Psoas muscle (tissue), 7 donors: ENCODE measurements at regions not wholly inside any gene's neighbourhood (a gene's known extent, or its start where the extent isn't known, plus 50 kb on each side); places are given as distances from the start of the nearest gene placed in this dataset.

Experiments
- ATAC-seq, 4 donors: fragments of 200-7000 bp; cut with Tn5 transposase; one replicate each; pipeline ENCODE4 v1.9.1; 2020; ENCODE audit warnings: moderate library complexity in 3 of 4, mild to moderate bottlenecking in 2 of 4
- DNase-seq, 2 donors: peaks; one replicate each; pipeline ENCODE4 v3.0.0-alpha.2; 2020
- H3K27ac ChIP-seq: fragments of 200-600 bp; one replicate; pipeline ENCODE4 v1.8.0; 2022
- H3K27me3 ChIP-seq, 3 donors: fragments of 200-600 bp in 1 of 3; one replicate each; pipeline versions ENCODE4 v1.6.1 to v1.8.0; 2013 to 2022; ENCODE audit warnings: low read length in 2 of 3, mild to moderate bottlenecking in 2 of 3, moderate library complexity in 1 of 3; ENCODE audit not compliant: insufficient read depth in 3 of 3
- H3K36me3 ChIP-seq, 2 donors: fragments of 200-600 bp in 1 of 2; one replicate each; pipeline versions ENCODE4 v1.6.1 to v1.8.0; 2013 to 2022; ENCODE audit warnings: low read depth in 1 of 2, mild to moderate bottlenecking in 1 of 2, moderate library complexity in 1 of 2; ENCODE audit not compliant: insufficient read depth in 1 of 2
- H3K4me1 ChIP-seq: fragments of 200-600 bp; one replicate; pipeline ENCODE4 v1.8.0; 2022
- H3K4me3 ChIP-seq: fragments of 200-600 bp; one replicate; pipeline ENCODE4 v1.8.0; 2022; ENCODE audit warnings: mild to moderate bottlenecking
- H3K9me3 ChIP-seq: fragments of 200-600 bp; one replicate; pipeline ENCODE4 v1.8.0; 2022
- WGBS, 3 donors: extraction: QIAGEN DNeasy Blood & Tissue Kit; methylation state at CpG; one replicate each; pipeline versions ENCODE4 v1.1.6 to v1.1.7; 2013; 5-methylcytosine and 5-hydroxymethylcytosine counted together
- intact Hi-C, 2 donors: fragments of 100-400 bp; cut with DNase I; formaldehyde crosslinking; loops; one replicate each; pipeline versions ENCODE4 v1.11.0 to v1.14.2; 2022
- TF ChIP-seq, protein P1 (sequence below): fragments of 200-600 bp; IDR thresholded peaks from one replicate; pipeline ENCODE4 v1.8.0; 2022; ENCODE audit warnings: antibody characterized with exemption
- donor health status: healthy with polysubstance abuse.
- donor health status: DM: no; HTN: no; CAD: no; lungs with moderate emphysema.
- donor health status: Bipolar disorder and iron deficiency.
- donor health status: healthy.
- donor health status: DM: yes; HTN: yes; CAD: no.
- donor health status: DM: no; HTN: no; CAD: no.
- donor health status: DM: yes; HTN: yes; CAD: no.

- H3K27me3 ChIP-seq = no peaks in the 10 kb centered on the region
- no peak overlapping the region for H3K27ac ChIP-seq
- H3K4me1 ChIP-seq = peaks cover 18% of the 10 kb centered on the region
- intact Hi-C loops = loop anchor here in 1 of 2 donors (10.0 kb wide), 1 partner anchor 63 kb away; no protein-coding TSS in a partner anchor
- H3K4me3 ChIP-seq = peak overlapping the region; percentile 45
- ATAC-seq = peak in 2 of 4 donors; percentile 32 to 47
- no peak for DNase-seq
- H3K9me3 ChIP-seq = no peaks in the 10 kb centered on the region
- H3K36me3 ChIP-seq = no peaks in the 10 kb centered on the region
- WGBS, 3 donors = 61 to 70% (median 70%) methylated on average over 5 of the region's 5 CpGs
- TF ChIP-seq, protein P1, sequence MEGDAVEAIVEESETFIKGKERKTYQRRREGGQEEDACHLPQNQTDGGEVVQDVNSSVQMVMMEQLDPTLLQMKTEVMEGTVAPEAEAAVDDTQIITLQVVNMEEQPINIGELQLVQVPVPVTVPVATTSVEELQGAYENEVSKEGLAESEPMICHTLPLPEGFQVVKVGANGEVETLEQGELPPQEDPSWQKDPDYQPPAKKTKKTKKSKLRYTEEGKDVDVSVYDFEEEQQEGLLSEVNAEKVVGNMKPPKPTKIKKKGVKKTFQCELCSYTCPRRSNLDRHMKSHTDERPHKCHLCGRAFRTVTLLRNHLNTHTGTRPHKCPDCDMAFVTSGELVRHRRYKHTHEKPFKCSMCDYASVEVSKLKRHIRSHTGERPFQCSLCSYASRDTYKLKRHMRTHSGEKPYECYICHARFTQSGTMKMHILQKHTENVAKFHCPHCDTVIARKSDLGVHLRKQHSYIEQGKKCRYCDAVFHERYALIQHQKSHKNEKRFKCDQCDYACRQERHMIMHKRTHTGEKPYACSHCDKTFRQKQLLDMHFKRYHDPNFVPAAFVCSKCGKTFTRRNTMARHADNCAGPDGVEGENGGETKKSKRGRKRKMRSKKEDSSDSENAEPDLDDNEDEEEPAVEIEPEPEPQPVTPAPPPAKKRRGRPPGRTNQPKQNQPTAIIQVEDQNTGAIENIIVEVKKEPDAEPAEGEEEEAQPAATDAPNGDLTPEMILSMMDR = no peak
Observed at GRCh38 chr5:67537439-67538148, 341.0 kb upstream of the CD180 start.

DNA sequence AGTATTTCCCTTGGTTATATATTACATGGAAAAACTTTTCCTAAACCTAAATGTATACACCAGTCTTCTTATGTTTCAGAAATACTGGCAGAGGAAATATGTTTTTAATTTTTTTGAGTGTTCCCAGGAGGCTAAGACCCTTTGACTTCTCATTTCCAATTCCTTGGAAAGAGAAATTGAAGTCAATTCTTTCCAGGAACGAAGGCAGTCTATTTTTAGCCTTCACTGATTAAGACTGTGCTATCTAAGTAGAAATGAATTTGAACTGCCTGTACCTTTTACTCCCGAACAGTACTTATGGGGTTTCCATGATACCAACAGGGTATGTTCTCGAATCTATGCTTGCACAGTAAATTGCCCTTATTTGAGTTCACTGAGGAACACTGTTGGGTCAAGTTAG is 340.3 kb upstream of the CD180 start:
- intact Hi-C loops = loop anchor here in 1 of 2 donors (10.0 kb wide), 1 partner anchor 62 kb away; no protein-coding TSS in a partner anchor
- Histone ChIP-seq H3K4me3 (peak overlapping the region; percentile 45), H3K36me3 (no peaks in the 10 kb centered on the region), H3K4me1 (peaks cover 13% of the 10 kb centered on the region), H3K9me3 (no peaks in the 10 kb centered on the region), H3K27me3 (no peaks in the 10 kb centered on the region), H3K27ac (no peak overlapping the region)
- WGBS, 3 donors = 10 to 15% (median 12%) methylated on average over 3 of the region's 3 CpGs
- ATAC-seq (peak in 2 of 4 donors; percentile 65 to 67), DNase-seq (no peak)
- TF ChIP-seq, protein P1 = no peak

DNA sequence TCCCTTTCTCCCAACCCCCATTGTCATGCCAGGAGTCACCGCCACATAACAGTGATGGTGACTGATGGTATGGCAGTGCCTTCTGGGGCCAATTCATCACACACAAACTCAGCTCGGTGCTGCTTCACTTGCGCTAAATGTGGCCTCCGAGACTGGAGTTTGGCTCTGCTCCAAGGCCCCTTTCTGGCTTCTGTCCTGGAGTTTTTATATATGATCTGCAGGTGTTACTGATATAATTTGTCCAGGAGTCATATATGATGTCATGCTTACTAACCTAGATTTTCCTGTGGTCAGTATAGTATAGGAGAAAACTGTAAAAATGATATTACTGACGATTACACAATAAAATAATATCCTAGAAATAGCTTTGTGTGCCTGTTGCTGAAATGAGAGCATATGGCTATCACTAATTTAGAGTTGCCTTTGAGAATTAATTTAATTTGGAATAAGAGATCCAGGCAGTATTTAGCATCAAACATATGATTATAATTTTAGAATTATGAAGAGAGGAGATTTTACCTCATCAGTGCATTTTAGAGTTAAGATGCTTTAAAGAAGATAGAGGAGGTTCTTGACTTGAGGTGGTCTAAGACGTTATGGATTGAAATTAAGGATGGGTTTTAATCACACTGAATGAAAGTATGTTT is 334.1 kb upstream of the CD180 start:
- 56 to 58% (median 57%) methylated on average over 6 of the region's 6 CpGs for WGBS, 3 donors
- Histone ChIP-seq H3K9me3 (no peaks in the 10 kb centered on the region), H3K27ac (no peak overlapping the region), H3K4me3 (no peak overlapping the region), H3K27me3 (no peaks in the 10 kb centered on the region), H3K36me3 (no peaks in the 10 kb centered on the region), H3K4me1 (no peaks in the 10 kb centered on the region)
- no peak for DNase-seq
- TF ChIP-seq, protein P1 = no peak
- intact Hi-C loops = loop anchor here in 1 of 2 donors (10.0 kb wide), 1 partner anchor 56 kb away; no protein-coding TSS in a partner anchor
- peak in 1 of 4 donors; percentile 71 for ATAC-seq

DNA sequence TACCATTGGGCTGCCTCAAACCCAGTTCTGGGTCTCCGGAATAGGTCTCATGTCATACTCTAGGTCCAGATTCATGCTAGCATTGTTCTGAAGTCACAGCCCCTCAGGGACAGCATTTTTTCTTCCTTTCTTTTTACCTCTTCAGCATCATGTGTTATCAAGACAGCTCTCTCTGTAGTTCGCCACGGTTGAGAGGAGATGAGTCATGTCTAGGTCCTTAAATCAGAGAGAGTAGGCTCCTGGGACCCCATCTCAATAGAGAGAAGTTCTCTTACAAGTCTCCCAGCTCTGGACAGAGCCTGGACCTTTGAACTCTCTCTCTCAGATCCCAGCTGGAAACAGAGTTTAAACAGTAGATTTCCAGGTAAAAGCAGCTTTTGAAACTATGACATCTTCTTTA is 332.4 kb upstream of the CD180 start:
- H3K4me3 ChIP-seq = no peak overlapping the region
- intact Hi-C loops = no loop called here
- H3K36me3 ChIP-seq = no peaks in the 10 kb centered on the region
- no peak overlapping the region for H3K27ac ChIP-seq
- H3K9me3 ChIP-seq = no peaks in the 10 kb centered on the region
- DNase-seq (no peak), ATAC-seq (no peak)
- H3K4me1 ChIP-seq = no peaks in the 10 kb centered on the region
- H3K27me3 ChIP-seq = no peaks in the 10 kb centered on the region
- WGBS, 3 donors = 63 to 73% (median 67%) methylated on average over 3 of the region's 3 CpGs
- TF ChIP-seq, protein P1 = no peak
